HG03571 (cell line): ENCODE measurements at regions not wholly inside any gene's neighbourhood (a gene's known extent, or its start where the extent isn't known, plus 50 kb on each side); places are given as distances from the start of the nearest gene placed in this dataset.

Source experiments
- ATAC-seq: cut with Tn5 transposase; IDR thresholded peaks from one replicate; pipeline ENCODE4 v1.9.1; 2021; ENCODE audit not compliant: unreplicated experiment

DNA sequence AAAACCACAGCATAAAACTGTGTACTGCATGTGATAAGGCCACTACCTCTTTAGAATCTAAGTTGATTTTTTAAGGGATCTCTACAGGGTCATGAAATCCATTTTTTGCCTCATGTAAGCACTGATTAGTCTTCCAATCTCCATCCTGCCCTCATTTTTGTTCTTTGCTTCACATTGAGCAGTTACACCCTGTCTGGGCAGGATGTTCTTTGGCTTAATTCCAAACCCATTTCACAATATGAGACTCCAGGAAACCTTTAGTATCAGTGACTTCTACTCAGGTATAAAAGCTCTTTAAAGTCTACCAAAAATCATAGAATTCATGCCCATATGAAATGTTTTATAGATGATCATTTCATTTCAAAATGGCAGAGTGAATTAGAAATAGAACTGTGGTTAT, 592.6 kb downstream of the TBC1D4 start:
- no peak for ATAC-seq

DNA sequence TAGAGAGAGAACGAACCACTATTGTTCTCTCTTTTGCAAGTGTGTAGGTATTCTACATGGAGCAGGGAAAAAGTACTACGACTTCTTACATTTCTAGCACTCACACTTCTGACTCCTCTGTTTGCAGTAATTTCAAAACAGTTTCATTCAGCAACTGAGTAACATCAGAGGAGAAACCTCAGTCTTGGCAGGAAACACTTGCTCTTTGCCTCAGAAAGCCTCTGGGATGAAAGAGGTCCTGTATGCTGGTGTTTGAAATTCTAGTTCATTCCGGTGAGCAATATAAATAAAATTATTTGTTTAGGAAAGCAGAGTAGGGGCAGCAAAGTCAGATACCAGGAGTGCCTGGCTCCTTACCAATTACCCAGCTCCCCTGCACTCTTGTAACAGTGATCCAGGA, 595.5 kb downstream of the TBC1D4 start:
- no peak for ATAC-seq

DNA sequence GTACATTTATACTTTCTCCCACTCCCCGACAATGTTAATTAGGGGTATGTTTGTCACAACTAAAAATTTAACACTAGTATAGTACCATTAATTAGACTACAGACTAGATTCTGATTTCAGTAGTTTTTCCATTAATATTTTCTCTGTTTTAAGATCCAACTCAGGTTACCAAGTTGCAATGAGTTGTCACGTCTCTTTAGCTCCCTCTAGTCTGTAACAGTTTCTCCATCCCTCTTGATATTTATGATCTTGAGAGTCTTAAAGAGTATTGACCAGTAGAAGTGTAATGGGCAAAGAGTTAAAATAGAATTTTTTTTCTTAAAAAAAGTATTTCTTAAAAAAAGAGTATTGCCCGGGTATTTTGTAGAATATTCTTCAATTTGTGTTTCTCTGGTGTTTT, 598.1 kb downstream of the TBC1D4 start:
- no peak for ATAC-seq

DNA sequence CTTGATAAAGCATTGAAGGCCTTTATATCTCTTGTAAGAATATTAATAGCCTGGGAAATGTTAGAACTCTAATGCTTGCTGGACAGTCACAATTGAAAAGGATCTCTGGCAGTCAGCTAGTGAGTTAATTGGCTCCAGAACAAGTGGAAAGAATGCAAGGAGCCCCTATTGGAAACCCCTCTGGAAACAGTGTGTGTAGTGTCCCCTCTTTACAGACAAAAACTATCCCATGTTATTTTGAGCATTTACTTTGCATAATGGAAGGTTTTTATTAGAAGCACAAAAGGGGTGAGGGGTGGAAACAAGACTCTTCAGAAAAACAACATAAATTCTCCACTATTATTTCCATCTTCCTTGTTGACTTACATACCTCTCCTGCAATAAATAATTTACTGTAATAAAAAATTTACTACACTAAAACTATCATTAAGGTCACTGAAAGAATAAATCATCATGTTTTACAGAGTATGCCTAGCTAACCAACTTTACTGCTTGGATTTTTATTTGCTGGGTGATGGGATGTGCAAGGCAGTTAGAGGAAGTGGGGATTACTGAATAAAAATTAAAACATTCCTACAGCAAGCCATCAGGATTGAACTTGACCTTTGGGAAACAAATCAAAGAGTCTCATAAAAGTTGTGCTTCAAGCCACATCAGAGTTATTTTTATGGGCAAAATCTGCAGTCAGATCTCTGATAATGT, 610.4 kb downstream of the TBC1D4 start:
- ATAC-seq: no peak

DNA sequence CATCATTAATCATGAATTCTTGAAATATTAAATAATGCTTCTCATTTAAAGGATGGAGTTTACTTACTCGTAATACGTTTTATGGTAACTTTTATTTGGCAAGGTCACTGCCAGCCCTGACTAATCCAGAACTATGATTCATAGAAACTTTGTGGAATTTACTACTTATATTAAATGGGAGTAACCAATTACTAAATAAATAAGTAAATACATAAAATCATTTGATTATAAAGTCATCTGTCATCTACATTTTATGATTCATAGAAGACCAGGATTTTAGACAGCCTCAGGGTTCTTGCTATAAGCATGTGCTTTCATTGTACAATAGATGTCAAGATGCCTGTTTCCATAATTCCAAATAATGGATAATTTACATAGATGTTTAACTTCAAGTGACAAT, 611.1 kb downstream of the TBC1D4 start:
- no peak for ATAC-seq

DNA sequence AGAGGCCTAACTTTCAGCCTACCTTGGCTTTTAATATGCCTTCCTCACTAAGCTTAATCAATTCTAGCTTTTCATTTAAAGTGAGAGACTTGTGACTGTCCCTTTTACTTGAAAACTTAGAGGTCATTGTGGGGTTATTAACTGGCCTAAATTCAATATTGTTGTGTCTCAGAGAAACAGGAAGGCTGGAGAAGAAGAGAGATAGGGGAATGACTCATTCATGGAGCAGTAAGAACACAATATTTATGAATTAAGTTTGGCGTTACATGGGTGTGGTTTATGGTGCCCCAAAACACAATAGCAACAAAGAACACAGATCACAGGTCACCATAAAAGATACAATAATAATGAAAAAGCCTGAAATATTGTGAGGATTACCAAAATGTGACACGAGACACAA, 612.1 kb downstream of the TBC1D4 start:
- ATAC-seq: no peak

DNA sequence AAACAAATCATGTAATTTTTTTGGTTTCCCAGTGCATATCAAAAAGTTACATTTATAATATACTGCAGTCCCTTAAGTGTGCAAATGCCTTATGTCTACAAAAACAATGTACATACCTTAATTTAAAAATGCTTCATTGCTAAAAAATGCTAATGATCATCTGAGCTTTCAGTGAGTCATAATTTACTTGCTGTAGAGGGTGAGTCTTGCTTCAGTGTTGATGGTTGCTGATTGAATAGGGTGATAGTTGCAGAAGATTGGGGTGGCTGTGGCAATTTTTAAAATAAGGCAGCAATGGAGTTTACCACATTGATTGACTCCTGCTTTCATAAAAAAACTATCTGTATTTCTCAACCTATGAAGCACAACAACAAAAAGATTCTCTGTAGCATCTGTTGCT, 613.9 kb downstream of the TBC1D4 start:
- ATAC-seq: no peak

DNA sequence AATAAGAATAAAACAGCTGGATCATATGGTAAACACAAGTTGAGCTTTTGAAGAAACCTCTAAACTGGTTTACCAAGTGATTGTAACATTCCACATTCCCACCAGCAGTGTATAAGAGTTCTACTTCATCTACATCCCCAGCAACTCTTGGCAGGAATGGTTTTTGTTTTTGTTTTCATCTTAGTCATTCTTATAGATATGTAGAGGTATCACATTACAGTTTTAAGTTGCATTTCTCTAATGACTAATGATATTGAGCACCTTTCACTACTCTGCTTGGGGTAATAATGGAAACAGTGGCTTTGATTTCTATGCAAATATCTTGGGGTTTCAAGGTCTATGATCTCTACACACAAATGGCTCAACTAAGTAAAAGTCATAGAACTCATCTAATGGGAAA, 614.5 kb downstream of the TBC1D4 start:
- ATAC-seq: no peak

DNA sequence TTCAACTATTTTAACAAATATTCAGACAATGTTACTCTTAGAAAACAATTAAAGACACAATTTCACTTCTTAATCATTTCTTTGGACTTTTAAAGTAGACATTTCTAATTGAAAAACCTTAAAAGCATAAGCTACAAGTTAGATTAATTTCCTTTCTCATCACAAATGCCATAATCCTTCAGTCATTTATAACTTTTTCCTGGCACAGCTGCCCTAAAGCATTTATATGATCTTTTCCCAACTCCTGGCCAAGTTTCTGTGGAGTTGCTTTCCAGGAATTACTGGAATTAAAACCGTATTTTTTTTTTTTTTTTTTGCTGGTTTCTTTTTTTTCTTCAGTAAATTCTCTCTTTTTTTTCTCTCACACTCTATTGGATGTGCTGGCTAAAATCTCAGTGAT, 615.9 kb downstream of the TBC1D4 start:
- ATAC-seq: no peak

DNA sequence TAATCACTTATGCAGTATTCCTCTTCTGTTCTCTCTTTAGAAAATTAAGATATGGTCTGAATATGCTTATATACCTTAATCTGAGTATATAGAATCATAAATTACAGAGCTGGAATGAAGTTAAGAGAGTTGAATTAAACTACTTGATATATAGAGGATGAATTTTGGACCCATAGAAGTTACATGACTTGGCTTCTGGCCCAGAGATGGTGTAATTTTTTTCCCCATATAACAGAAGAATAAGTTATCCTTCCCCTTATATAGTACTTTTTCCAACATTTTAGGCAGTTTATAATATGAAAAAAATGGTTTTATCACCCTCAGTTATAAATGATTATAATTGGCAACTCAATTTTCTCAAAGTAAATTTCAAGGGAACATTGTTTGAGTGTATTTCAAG, 616.3 kb downstream of the TBC1D4 start:
- no peak for ATAC-seq

DNA sequence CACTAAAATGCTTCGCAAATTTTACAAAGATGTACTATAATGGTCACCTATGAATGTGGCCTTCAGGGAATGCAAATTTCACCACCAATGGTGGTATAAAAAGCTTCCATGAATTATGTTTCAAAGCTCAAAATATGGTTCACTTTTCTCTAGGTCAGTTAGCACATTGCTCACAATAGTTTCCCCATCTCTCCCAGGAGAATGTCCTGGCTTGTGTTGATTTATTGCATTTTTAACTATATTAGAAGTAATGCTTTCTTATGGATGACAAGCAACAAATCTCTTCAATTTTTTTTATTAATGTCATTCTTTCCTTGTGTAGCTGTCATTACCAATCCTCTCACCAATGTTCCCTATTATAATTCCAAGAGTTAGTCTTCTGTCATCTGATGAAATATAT, 621.2 kb downstream of the TBC1D4 start:
- ATAC-seq: no peak

DNA sequence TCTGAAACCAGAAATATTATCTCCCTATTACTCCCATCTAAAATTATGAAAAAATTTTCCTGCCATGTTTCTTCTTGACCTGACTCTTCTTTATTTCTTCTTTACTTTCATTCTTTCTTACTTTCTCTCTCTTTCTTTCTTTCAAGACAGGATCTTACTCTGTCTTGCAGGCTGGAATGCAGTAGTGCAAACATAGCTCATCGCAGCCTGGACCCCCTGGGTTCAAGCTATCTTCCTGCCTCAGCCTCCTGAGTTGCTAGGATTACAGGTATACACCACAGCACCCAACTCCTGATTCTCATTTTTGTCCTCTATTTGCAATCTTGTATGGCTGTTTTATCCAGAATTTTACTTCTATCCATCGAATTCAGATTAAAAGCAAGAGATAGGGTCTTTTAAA, 631.1 kb downstream of the TBC1D4 start:
- ATAC-seq: no peak

DNA sequence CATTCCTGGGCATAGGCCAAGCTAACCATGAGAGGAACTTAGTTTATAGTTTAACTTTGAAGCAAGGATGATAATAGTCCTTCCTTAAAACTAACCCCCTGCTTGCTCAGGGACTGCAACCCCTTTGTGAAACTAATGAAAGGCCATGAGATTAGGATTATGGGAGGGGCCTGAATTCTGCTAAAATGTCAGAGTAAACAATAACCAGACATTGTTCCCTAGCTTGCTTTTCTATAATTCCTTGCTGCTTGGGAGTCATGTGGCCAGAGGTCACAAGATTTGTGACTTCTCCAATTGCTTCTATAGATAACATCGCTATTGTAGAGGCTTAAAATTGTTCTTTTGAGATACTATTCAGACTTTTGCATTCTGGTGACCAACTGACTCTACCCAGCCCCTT, 634.0 kb downstream of the TBC1D4 start:
- no peak for ATAC-seq

DNA sequence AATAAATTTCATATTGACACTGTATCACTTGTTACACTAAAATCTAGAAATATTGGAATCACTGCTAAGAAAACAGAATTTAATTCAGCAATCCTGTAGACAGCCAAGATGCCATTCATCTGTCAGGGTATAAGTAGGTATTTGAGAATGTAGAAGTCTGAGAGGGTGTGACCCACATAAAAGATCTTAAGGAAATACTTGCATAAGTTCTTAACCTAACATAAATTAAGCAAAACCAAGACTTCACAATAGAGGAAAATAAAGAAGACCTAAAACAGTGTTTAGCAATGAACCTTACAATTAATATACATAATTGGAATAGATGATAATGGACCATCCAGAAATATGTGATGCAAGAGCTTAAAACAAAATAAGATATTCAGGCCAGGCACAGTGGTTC, 636.2 kb downstream of the TBC1D4 start:
- ATAC-seq: no peak

DNA sequence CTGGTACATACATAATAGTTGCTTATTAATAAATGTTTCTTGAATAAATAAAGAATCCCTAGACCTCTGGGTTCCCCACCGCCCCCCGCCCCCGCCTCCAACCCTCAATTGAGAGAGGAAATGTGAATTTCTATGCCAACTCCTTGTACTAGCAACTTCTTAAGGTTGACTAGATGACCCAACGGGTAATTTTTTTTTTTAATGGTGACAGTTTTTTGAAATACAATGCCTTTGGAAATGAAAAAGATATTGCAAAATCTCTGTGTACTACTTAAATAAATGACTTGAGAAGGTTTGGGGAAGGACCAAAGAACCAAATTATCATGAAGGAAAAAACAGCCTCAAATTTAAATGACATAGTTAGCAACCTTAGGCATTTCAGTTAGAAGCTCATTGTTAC, 640.3 kb downstream of the TBC1D4 start:
- ATAC-seq: no peak

DNA sequence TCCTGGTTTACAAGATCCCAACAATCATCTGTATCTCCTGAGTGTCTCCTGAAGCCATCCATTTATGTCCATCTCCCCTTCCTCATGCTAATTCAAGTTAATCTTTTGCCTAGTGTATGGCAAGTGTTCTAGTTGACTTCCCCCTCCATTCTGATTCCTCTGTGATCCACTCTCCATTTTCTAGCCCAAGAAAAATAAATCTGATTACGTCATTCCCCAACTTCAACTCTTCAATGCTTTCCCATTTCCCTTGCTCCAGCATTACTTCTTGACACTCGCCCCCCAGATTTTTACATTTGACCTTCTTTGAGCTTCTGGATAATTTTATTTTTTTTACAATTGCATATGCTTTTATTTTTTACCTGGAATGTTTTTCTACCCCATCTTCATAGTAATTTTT, 640.8 kb downstream of the TBC1D4 start:
- no peak for ATAC-seq

DNA sequence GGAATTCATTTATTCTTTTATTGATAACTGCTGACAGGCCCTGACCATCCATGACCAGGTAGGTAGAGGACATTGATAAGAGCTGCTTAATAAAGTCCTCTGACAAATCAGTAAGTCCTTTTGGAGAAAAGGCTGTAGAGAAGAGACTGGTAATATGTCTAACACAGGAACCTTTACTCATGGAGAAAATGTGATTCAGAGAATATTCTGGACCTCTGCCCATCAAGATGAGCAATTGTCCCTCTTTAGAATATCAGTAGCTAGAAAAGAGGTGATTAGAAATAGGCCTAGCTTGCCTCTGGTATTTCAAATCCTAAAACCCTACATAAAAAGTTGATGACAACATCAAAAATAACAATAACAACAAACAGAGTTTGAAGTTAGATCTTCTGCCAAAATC, 642.3 kb downstream of the TBC1D4 start:
- ATAC-seq: no peak

DNA sequence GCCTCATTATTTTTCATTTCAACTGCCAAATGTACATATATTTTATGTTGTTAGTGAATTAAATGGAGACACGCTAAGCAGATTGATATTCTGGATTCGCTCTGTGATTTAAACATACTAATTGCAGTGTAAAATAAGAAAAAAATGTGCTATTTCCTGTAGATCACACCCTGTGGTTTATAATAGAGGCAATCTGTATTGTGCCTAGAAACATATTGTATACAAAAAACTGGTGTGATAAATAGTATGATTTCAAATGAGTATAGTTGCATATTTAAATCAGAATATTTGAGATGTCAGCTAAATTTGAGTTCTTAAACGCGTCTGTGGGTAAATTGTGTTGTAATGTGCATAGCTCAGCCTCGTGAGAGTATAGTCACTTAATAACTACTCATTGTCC, 643.9 kb downstream of the TBC1D4 start:
- no peak for ATAC-seq

DNA sequence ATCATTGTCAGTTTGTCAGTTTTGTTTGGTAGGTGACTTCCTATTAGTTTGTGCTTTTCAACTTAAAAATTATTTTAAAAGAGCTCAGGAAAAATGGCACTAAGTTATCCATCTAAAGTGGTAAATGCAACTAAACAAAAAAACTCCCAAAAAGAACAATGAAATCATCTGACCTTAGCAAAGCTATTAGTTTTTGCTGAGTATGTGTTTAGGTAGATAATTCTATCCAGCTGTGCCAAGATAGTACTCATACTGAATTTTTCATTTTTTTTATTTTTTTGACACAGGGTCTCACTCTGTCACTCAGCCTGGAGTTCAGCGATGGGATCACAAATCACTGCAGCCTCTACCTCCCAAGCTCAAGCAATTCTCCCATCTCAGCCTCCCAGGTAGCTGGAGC, 645.3 kb downstream of the TBC1D4 start:
- ATAC-seq: no peak

DNA sequence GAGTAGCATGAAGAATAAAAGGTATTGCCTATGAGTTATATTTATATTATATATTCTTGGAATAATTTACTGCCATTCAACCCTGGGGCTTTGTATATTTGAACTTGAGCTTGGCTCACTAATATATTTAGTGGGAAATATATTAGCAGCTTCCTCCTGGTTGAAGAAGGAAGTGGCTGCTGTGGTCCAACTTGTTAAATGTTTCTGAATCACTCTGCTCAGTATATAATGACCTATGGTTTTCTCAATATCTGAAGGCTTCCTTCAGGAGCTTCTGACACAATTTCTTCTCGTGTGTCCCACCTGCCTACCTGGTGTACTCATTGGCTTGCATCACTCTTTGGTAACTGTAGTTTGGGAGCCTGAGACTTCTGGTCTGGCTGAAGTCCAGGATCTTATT, 646.4 kb downstream of the TBC1D4 start:
- ATAC-seq: no peak

DNA sequence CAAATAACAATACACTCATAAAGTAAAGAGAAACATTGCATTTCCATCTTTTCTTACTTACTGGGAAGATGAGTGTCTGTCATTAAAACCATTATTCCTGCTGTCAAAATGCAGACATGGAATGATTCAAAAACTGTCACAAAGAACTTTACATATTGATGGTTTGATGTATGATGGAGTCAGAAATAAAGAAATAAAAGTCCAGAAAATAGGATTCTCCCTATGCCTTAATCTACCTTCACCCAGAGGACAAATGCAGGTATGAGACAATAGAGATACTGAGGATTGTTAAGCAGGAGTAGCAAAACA, 656.1 kb downstream of the TBC1D4 start:
- no peak for ATAC-seq

DNA sequence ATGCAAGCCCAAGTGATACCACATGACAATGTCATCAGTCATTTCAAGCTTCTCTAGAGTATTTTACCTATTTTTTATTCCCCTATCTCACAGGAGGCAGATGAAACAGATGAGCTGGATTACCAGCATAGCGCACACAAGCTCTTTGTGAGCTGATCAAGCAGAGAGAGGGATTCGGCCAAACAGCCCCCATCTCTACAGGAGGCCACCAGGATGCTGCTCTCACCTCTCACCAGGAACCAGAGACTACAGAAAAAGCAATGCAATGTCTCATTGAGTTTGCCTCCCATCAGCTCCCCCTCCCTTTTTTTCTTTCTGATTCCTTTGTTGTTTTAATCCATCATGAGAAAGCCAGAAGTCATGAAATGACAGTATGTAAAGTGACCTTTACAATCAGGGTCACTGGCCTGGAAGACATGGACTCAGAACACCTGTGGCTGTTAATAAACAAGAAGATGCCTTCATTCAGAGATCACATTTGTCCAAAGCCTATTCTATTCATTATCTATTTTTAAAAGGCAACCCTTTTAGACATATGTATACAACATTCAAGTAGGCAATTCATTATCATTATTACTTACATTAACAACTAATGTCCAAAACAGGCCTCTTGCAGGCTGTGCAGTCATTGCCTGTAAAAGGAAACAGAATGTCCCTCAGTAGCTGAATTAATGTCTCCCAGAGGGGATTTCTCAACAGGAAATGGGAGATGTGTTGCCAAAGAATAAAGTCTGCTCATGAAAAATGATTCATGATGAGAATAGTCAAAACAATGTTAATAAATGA, 656.6 kb downstream of the TBC1D4 start:
- ATAC-seq: no peak

DNA sequence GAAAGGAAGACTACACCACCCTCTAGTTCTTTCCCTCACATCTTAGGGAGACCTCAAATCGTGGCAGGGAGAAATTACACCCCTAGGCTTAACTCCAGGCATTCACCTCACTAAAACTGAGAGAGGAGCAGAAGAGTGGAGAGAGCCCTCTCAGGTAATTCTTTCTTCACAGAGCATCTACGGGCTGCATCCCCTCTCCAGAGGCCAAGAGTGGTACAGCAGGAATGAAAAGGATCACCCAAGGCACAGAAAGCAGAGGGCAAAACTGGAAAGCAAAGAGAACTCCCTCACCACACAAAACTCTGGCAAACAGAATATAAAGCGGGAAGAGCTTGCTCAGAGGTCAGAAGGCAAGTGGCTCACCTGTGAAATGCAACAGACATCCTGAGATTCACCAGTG, 661.2 kb downstream of the TBC1D4 start:
- ATAC-seq: no peak
